SK-N-SH (cell line): ENCODE measurements at regions not wholly inside any gene's neighbourhood (a gene's known extent, or its start where the extent isn't known, plus 50 kb on each side); places are given as distances from the start of the nearest gene placed in this dataset.

Experiments used
- CTCF ChIA-PET: fragments of 300-600, 350-600 bp; formaldehyde crosslinking; extraction: SDS; loops from one replicate; lab custom pipeline; 2021; lab: Yijun Ruan, JAX
- POLR2A ChIA-PET: fragments of 350-600 bp; sonication (Branson Sonifier 250); formaldehyde crosslinking; extraction: SDS; loops from one replicate; lab custom pipeline; 2020; ENCODE audit warnings: antibody characterized with exemption, inconsistent platforms; lab: Yijun Ruan, JAX
- DNase-seq: peaks from one replicate; pipeline ENCODE4 v3.0.0; 2012
- H2AFZ ChIP-seq: fragments of 200-600 bp; sonication (generic); 2 replicates; pipeline ENCODE4 v1.8.1; 2016; ENCODE audit warnings: antibody characterized with exemption, mild to moderate bottlenecking, low read depth
- H3F3A ChIP-seq: fragments of 200-600 bp; sonication (generic); replicated peaks from 2 replicates; pipeline ENCODE3; 2016; ENCODE audit warnings: antibody characterized with exemption, mild to moderate bottlenecking; ENCODE audit not compliant: insufficient read depth
- H3K27ac ChIP-seq, 2 experiments: fragments of 200-500 bp in 1 of 2; fragments of 200-600 bp in 1 of 2; sonication (Bioruptor generic) in 1 of 2; sonication (generic), shearing (Covaris generic) in 1 of 2; 2 replicates each; pipeline versions ENCODE4 v1.5.1 to v1.6.1; 2014 to 2016; ENCODE audit warnings: low read depth in 2 of 2, inconsistent platforms in 1 of 2, low read length in 1 of 2, mild to moderate bottlenecking in 1 of 2, mixed read lengths in 1 of 2
- H3K27me3 ChIP-seq: fragments of 200-600 bp; sonication (generic), shearing (Covaris generic); 2 replicates; pipeline ENCODE4 v1.6.1; 2016; ENCODE audit warnings: mixed run types; ENCODE audit not compliant: insufficient read depth
- H3K36me3 ChIP-seq, 2 experiments: fragments of 200-500 bp in 1 of 2; fragments of 200-600 bp in 1 of 2; sonication (Bioruptor generic) in 1 of 2; sonication (generic) in 1 of 2; replicated peaks in 1 of 2; 2 replicates each; pipeline versions ENCODE3 to v1.5.1; 2014 to 2016; ENCODE audit warnings: low read length in 1 of 2, mild to moderate bottlenecking in 1 of 2; ENCODE audit not compliant: insufficient read depth in 2 of 2, control insufficient read depth in 1 of 2
- H3K4me1 ChIP-seq, 2 experiments: fragments of 200-500 bp in 1 of 2; fragments of 200-600 bp in 1 of 2; sonication (Bioruptor generic) in 1 of 2; sonication (generic), shearing (Covaris generic) in 1 of 2; 2 replicates each; pipeline versions ENCODE4 v1.5.1 to v1.6.1; 2014 to 2016; ENCODE audit warnings: low read depth in 1 of 2, low read length in 1 of 2, mixed run types in 1 of 2; ENCODE audit not compliant: insufficient read depth in 2 of 2, control insufficient read depth in 1 of 2
- H3K4me2 ChIP-seq: fragments of 200-600 bp; sonication (generic), shearing (Covaris generic); 2 replicates; pipeline ENCODE4 v1.6.1; 2017; ENCODE audit warnings: mixed run types
- H3K4me3 ChIP-seq, 2 experiments: fragments of 200-500 bp in 1 of 2; fragments of 200-600 bp in 1 of 2; sonication (Bioruptor generic) in 1 of 2; sonication (generic), shearing (Covaris generic) in 1 of 2; 2 replicates each; pipeline versions ENCODE4 v1.5.1 to v1.8.1; 2014 to 2016; ENCODE audit warnings: low read depth in 2 of 2, inconsistent platforms in 1 of 2, low read length in 1 of 2, mild to moderate bottlenecking in 1 of 2, mixed read lengths in 1 of 2, moderate library complexity in 1 of 2
- H3K79me2 ChIP-seq: fragments of 200-600 bp; sonication (generic); 2 replicates; pipeline ENCODE4 v1.8.1; 2017; ENCODE audit warnings: mild to moderate bottlenecking; ENCODE audit not compliant: insufficient read depth
- H3K9ac ChIP-seq: fragments of 200-600 bp; sonication (generic); 2 replicates; pipeline ENCODE4 v1.6.1; 2017; ENCODE audit warnings: mixed run types
- H3K9me2 ChIP-seq: fragments of 200-600 bp; sonication (generic); 2 replicates; pipeline ENCODE4 v1.6.1; 2017; ENCODE audit warnings: mixed run types
- H3K9me3 ChIP-seq: fragments of 200-600 bp; sonication (generic); 2 replicates; pipeline ENCODE4 v1.6.1; 2017; ENCODE audit warnings: mixed run types, mild to moderate bottlenecking, moderate library complexity
- H4K20me1 ChIP-seq: fragments of 200-600 bp; sonication (generic); 2 replicates; pipeline ENCODE4 v1.6.1; 2017; ENCODE audit warnings: mild to moderate bottlenecking, mixed run types; ENCODE audit not compliant: insufficient read depth
- EZH2phosphoT487 ChIP-seq: fragments of 200-600 bp; sonication (generic); IDR thresholded peaks from 2 replicates; pipeline ENCODE4 v1.6.1; 2017; ENCODE audit warnings: low read depth, mixed run types, mild to moderate bottlenecking, antibody characterized with exemption, moderate library complexity, borderline replicate concordance
- FOXM1 ChIP-seq: IDR thresholded peaks from 2 replicates; pipeline ENCODE4 v1.4.0; 2012; ENCODE audit warnings: low read depth, mild to moderate bottlenecking
- GATA2 ChIP-seq: sonication (generic); formaldehyde crosslinking; IDR thresholded peaks from 2 replicates; pipeline ENCODE4 v1.5.0; 2020; ENCODE audit warnings: mild to moderate bottlenecking, missing genetic modification reagents
- IRF3 ChIP-seq: fragments of 150-350 bp; IDR thresholded peaks from 2 replicates; pipeline ENCODE4 v1.6.1; 2016; ENCODE audit warnings: mild to moderate bottlenecking, low read depth, low read length
- MAX ChIP-seq: IDR thresholded peaks from 2 replicates; pipeline ENCODE4 v1.4.0; 2012; ENCODE audit warnings: low read depth
- MEF2A ChIP-seq: IDR thresholded peaks from 2 replicates; pipeline ENCODE4 v1.4.0; 2012; ENCODE audit warnings: low read depth, borderline replicate concordance
- NFIC ChIP-seq: IDR thresholded peaks from 2 replicates; pipeline ENCODE4 v1.4.0; 2012; ENCODE audit warnings: borderline replicate concordance
- PBX3 ChIP-seq: IDR thresholded peaks from 2 replicates; pipeline ENCODE4; 2012
- POLR2AphosphoS5 ChIP-seq: IDR thresholded peaks from 2 replicates; pipeline ENCODE4 v1.6.1; 2012; ENCODE audit warnings: low read depth, low read length
- RAD21 ChIP-seq: IDR thresholded peaks from 2 replicates; pipeline ENCODE4 v1.6.1; 2012; ENCODE audit warnings: mild to moderate bottlenecking, low read length
- RCOR1 ChIP-seq: fragments of 150-350 bp; IDR thresholded peaks from 2 replicates; pipeline ENCODE4 v1.6.1; 2017; ENCODE audit warnings: antibody characterized with exemption, low read length
- USF1 ChIP-seq: IDR thresholded peaks from 2 replicates; pipeline ENCODE4 v1.4.0; 2012; ENCODE audit warnings: low read depth, borderline replicate concordance
- ZBTB33 ChIP-seq: IDR thresholded peaks from 2 replicates; pipeline ENCODE4 v1.4.0; 2012; ENCODE audit warnings: low read depth, borderline replicate concordance
- WGBS: methylation state at CpG from one replicate; pipeline ENCODE4 v1.1.6; 2017; ENCODE audit warnings: low lambda C conversion rate; 5-methylcytosine and 5-hydroxymethylcytosine counted together

GRCh38 chr6:50976907-50977306, 158.2 kb downstream of the TFAP2B start:
- Histone ChIP-seq H3K4me1 (peaks cover 0 to 7% of the 10 kb centered on the region in 2 experiments; a peak in 2 of 4 replicates), H3K4me3 (no peak overlapping the region), H3K9me3 (no peaks in the 10 kb centered on the region), H2AFZ (no peak overlapping the region), H3K27ac (no peak overlapping the region), H3K9me2 (no peaks in the 10 kb centered on the region), H3K79me2 (no peaks in the 10 kb centered on the region), H4K20me1 (no peaks in the 10 kb centered on the region), H3K9ac (no peak overlapping the region), H3K4me2 (no peak overlapping the region), H3F3A (no peaks in the 10 kb centered on the region), H3K27me3 (no peaks in the 10 kb centered on the region), H3K36me3 (no peaks in the 10 kb centered on the region)
- POLR2A ChIA-PET: no interaction called here
- DNase-seq: no peak
- WGBS: 54% methylated on average over 2 of the region's 2 CpGs
- TF ChIP-seq NFIC (no peak), MAX (no peak), IRF3 (no peak), POLR2AphosphoS5 (no peak), EZH2phosphoT487 (no peak), PBX3 (no peak), RAD21 (no peak), GATA2 (CRISPR knock-in tag) (no peak), USF1 (no peak), ZBTB33 (no peak), FOXM1 (no peak)
- CTCF ChIA-PET: interaction anchor here (1.7 kb wide), 1 partner anchor 10 kb away, joined by 3 read pairs; no protein-coding TSS in a partner anchor

- no peak overlapping the region for H3K4me3 ChIP-seq
- peaks cover 0 to 4% of the 10 kb centered on the region in 2 experiments; a peak in 2 of 4 replicates for H3K4me1 ChIP-seq
- H3K79me2 ChIP-seq: no peaks in the 10 kb centered on the region
- H3F3A ChIP-seq: no peaks in the 10 kb centered on the region
- no peak overlapping the region for H3K4me2 ChIP-seq
- no peaks in the 10 kb centered on the region for H3K9me3 ChIP-seq
- no peaks in the 10 kb centered on the region for H3K27me3 ChIP-seq
- no peak for DNase-seq
- H4K20me1 ChIP-seq: no peaks in the 10 kb centered on the region
- no peak for TF ChIP-seq NFIC
- TF ChIP-seq MEF2A: no peak
- TF ChIP-seq RCOR1: no peak
- CTCF ChIA-PET: no interaction called here
- H2AFZ ChIP-seq: no peak overlapping the region
- H3K9ac ChIP-seq: no peak overlapping the region
- H3K9me2 ChIP-seq: no peaks in the 10 kb centered on the region
- 12% methylated on average over 1 of the region's 1 CpG for WGBS
- no peak overlapping the region for H3K27ac ChIP-seq
- no peaks in the 10 kb centered on the region for H3K36me3 ChIP-seq
- POLR2A ChIA-PET: no interaction called here
Observed at GRCh38 chr6:50977796-50978195, 159.1 kb downstream of the TFAP2B start.
